ENCODE measurements at regions not wholly inside any gene's neighbourhood (a gene's known extent, or its start where the extent isn't known, plus 50 kb on each side); places are given as distances from the start of the nearest gene placed in this dataset.
"Not testable (repeated sequence)": the region's sequence is repeated elsewhere in the genome, so short reads cannot be mapped to it uniquely, and the experiment has no call there.

GRCh38 chr14:105636935-105637334 is 110.6 kb downstream of the TMEM121 start:
- DNase-seq (ENCODE audit: low read depth, low spot score), result no peak

- DNase-seq (ENCODE audit: low read depth, low spot score), result not testable (repeated sequence)
Observed at GRCh38 chr14:105637345-105637744, 111.0 kb downstream of the TMEM121 start.

- DNase-seq (ENCODE audit: low read depth, low spot score), result not testable (repeated sequence)
Observed at GRCh38 chr14:105639969-105640931, 113.9 kb downstream of the TMEM121 start.

- no peak for DNase-seq (ENCODE audit: low read depth, low spot score)
Observed at GRCh38 chr14:105641075-105641937, 114.9 kb downstream of the TMEM121 start.

GRCh38 chr14:105641951-105642350 is 115.6 kb downstream of the TMEM121 start:
- DNase-seq (ENCODE audit: low read depth, low spot score), result not testable (repeated sequence)

- DNase-seq (ENCODE audit: low read depth, low spot score), result not testable (repeated sequence)
Observed at GRCh38 chr14:105642486-105642885, 116.1 kb downstream of the TMEM121 start.

- not testable (repeated sequence) for DNase-seq (ENCODE audit: low read depth, low spot score)
Observed at GRCh38 chr14:105643406-105644052, 117.1 kb downstream of the TMEM121 start.

GRCh38 chr14:105644053-105644435 is 117.7 kb downstream of the TMEM121 start:
- DNase-seq (ENCODE audit: low read depth, low spot score), result not testable (repeated sequence)

GRCh38 chr14:105644457-105644856 is 118.1 kb downstream of the TMEM121 start:
- DNase-seq (ENCODE audit: low read depth, low spot score), result not testable (repeated sequence)

GRCh38 chr14:105644891-105645290 is 118.5 kb downstream of the TMEM121 start:
- DNase-seq (ENCODE audit: low read depth, low spot score), result not testable (repeated sequence)

- DNase-seq (ENCODE audit: low read depth, low spot score), result not testable (repeated sequence)
Observed at GRCh38 chr14:105645389-105645788, 119.0 kb downstream of the TMEM121 start.

- DNase-seq (ENCODE audit: low read depth, low spot score), result no peak
Observed at GRCh38 chr14:105646175-105646574, 119.8 kb downstream of the TMEM121 start.

- DNase-seq (ENCODE audit: low read depth, low spot score), result not testable (repeated sequence)
Observed at GRCh38 chr14:105646711-105647281, 120.4 kb downstream of the TMEM121 start.

- not testable (repeated sequence) for DNase-seq (ENCODE audit: low read depth, low spot score)
Observed at GRCh38 chr14:105647426-105647783, 121.0 kb downstream of the TMEM121 start.

- DNase-seq (ENCODE audit: low read depth, low spot score), result no peak
Observed at GRCh38 chr14:105647784-105648608, 121.6 kb downstream of the TMEM121 start.

GRCh38 chr14:105648609-105649535 is 122.5 kb downstream of the TMEM121 start:
- not testable (repeated sequence) for DNase-seq (ENCODE audit: low read depth, low spot score)

GRCh38 chr14:105652317-105652716 is 125.9 kb downstream of the TMEM121 start:
- DNase-seq (ENCODE audit: low read depth, low spot score), result not testable (repeated sequence)

- DNase-seq (ENCODE audit: low read depth, low spot score), result not testable (repeated sequence)
Observed at GRCh38 chr14:105653921-105654320, 127.5 kb downstream of the TMEM121 start.

GRCh38 chr14:105659255-105659654 is 132.9 kb downstream of the TMEM121 start:
- not testable (repeated sequence) for DNase-seq (ENCODE audit: low read depth, low spot score)

All from iPS DF 19.7 (cell line).